Epithelial cell of proximal tubule (primary cell): ENCODE measurements at regions not wholly inside any gene's neighbourhood (a gene's known extent, or its start where the extent isn't known, plus 50 kb on each side); places are given as distances from the start of the nearest gene placed in this dataset.

Experiments
- DNase-seq: peaks from one replicate; pipeline ENCODE4 v3.0.0-alpha.2; 2011; ENCODE audit warnings: low read depth
- H3K4me3 ChIP-seq: 2 replicates; pipeline ENCODE4 v1.5.1; 2011; ENCODE audit warnings: low read depth, mild to moderate bottlenecking, low read length
- TF ChIP-seq, protein P1 (sequence below): conservative IDR thresholded peaks from 2 replicates; pipeline ENCODE4 v1.5.1; 2012; ENCODE audit warnings: low read depth, mild to moderate bottlenecking, low read length

DNA sequence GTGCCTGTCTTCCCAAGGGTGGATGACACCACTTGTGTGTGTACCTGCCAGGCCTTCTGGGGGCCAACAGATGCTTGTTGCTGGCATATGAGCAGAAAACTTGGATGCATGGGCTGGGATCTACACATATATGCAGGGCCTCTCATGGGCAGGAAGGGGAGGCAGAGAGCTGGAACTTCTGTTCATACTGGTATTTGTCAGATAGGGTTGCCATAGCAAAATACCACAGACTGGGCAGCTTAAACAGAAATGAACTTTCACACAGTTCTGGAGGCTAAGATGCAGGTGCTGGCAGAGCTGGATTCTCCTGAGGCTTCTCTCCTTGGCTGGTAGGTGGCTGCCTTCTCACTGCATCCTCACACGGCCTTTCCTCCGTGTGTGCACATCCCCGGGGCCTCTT, 121.8 kb downstream of the SUDS3 start:
- no peak for DNase-seq
- TF ChIP-seq, protein P1, sequence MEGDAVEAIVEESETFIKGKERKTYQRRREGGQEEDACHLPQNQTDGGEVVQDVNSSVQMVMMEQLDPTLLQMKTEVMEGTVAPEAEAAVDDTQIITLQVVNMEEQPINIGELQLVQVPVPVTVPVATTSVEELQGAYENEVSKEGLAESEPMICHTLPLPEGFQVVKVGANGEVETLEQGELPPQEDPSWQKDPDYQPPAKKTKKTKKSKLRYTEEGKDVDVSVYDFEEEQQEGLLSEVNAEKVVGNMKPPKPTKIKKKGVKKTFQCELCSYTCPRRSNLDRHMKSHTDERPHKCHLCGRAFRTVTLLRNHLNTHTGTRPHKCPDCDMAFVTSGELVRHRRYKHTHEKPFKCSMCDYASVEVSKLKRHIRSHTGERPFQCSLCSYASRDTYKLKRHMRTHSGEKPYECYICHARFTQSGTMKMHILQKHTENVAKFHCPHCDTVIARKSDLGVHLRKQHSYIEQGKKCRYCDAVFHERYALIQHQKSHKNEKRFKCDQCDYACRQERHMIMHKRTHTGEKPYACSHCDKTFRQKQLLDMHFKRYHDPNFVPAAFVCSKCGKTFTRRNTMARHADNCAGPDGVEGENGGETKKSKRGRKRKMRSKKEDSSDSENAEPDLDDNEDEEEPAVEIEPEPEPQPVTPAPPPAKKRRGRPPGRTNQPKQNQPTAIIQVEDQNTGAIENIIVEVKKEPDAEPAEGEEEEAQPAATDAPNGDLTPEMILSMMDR: peak; percentile 6
- no peak overlapping the region for H3K4me3 ChIP-seq

DNA sequence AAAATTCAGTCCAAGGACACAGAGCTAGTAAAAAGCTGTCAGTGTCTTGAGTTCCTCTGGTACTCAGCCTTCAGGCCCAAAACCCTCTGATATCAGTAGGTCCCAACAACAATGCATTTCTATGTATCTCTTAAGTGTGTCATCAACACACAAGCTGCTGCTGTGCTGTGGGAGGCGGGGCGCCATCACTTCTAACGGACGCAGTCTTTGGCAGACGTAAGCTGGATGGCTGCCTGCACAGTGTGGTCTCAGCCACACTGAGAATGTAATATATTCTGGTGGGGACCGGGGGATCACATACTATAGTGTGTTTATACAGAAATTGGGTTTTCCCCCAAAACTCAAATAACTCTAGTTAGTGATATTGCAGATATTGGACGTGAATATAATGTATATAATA, 123.9 kb downstream of the SUDS3 start:
- no peak for DNase-seq
- H3K4me3 ChIP-seq: no peak overlapping the region
- TF ChIP-seq, protein P1: no peak

DNA sequence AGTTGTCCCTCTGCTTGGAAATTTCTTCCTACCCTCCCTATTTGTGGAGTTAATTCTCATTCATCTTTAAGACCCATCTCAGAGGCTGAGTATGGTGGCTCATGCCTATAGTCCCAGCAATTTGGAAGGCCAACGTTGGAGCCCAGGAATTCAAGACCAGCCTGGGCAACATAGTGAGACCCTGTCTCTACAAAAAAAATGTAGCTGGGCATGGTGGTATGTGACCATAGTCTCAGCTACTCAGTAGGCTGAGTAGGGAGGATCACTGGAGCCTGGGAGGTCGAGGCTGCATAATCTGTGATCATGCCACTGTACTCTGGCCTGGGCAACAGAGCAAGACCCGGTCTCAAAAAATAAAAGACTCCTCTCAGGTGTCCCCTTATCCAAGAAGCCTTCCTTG, 125.1 kb downstream of the SUDS3 start:
- H3K4me3 ChIP-seq: no peak overlapping the region
- TF ChIP-seq, protein P1: no peak
- no peak for DNase-seq

DNA sequence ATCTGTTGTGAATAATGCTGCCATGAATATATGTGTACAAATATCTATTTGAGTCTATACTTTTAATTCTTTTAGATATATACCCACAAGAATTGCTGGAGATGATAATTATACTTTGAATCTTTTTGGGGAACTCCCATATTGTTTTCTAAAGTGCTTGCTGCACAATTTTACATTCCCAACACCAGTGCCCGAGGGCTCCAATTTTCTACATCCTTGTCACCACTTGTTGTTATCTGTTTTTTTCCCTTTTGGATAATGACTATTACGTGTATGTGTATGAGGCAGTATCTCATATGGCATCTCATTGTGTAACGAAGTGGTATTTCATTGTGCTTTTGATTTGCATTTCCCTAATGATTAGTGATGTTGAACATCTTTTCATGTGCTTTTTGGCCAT, 127.1 kb downstream of the SUDS3 start:
- H3K4me3 ChIP-seq: no peak overlapping the region
- TF ChIP-seq, protein P1: no peak
- no peak for DNase-seq

DNA sequence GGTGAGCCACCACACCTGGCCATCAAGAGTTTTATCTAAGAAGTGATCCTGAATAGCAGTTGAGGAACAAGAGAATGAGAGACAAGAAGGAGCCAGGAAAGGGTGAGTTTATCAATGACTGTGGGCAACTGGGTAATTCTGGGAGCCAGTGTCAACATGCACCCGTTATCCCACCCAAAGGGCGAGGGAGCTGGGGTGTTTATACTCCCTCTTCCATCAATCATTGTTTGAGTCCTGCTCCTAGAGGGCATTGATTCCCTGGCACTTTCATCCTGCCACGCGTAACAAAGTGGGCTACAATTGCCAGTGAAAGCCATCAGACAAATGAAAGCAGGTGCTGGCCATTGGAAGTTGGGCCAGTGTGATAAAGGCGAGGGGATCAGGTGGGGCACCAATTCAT, 136.3 kb downstream of the SUDS3 start:
- H3K4me3 ChIP-seq: no peak overlapping the region
- TF ChIP-seq, protein P1: no peak
- DNase-seq: no peak

DNA sequence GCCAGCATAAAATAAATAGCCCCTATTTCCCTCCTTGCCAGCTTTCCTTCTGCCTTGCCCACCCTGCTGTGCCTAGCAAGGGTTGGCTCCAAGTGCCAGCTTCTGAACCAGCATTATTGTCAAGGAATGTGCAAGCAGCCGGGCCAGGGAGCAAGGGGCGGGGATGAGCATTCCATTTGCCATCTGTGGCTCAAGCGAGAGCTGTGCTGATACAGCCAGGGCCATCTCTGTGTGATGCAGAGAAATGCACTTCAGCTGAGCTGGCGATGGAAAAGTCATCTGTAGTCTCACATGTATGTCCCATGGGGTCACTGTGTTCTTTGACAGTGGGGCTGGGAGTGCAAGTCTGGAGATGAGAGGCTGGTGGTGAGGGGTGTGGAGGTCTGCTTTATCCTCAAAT, 137.3 kb downstream of the SUDS3 start:
- TF ChIP-seq, protein P1: no peak
- DNase-seq: no peak
- no peak overlapping the region for H3K4me3 ChIP-seq

DNA sequence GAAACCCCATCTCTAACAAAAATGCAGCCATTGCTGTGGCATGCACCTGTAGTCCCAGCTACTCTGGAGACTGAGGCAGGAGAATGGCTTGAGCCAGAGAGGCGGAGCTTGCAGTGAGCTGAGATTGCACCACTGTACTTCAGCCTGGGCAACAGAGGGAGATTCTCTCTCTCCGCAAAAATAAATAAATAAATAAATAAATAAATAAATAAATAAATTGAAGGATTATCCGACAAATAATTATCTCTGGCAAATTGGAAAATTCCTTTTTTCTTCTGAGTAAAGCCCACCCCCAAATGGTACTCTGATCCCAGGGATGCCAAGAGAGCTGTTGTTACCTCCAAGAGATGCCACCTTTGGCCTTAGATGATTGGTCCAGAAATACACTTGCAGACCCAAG, 137.9 kb downstream of the SUDS3 start:
- DNase-seq: no peak
- TF ChIP-seq, protein P1: no peak
- H3K4me3 ChIP-seq: no peak overlapping the region
